ENCODE measurements at regions not wholly inside any gene's neighbourhood (a gene's known extent, or its start where the extent isn't known, plus 50 kb on each side); places are given as distances from the start of the nearest gene placed in this dataset.
"Not testable (repeated sequence)": the region's sequence is repeated elsewhere in the genome, so short reads cannot be mapped to it uniquely, and the experiment has no call there.

DNA sequence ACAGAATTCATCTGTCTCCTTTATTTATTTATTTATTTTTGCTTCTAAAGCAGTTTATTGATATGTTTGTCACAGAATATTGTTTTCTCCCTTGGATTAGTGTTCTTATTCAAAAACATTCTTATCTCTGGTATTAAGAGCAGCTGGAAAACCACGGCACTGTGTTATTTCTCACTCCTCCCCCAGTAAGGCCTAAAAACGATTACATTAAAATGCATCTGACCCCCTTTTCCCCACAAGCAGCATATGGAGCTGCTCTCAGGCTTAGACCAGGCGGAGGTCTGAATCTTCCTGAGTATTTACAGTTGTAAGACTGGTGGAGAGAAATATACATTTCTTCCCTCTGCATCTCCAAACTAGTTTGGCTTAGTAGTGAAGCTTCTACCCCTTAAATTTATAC is 86.8 kb downstream of the HLX start:
- FAIRE-seq = no peak
- no peak for TF ChIP-seq TAF1 (IDR thresholded peaks at IDR 0.05; ENCODE audit: borderline replicate concordance, low read depth, low read length)
- no peak for DNase-seq (ENCODE audit: insufficient read length)

DNA sequence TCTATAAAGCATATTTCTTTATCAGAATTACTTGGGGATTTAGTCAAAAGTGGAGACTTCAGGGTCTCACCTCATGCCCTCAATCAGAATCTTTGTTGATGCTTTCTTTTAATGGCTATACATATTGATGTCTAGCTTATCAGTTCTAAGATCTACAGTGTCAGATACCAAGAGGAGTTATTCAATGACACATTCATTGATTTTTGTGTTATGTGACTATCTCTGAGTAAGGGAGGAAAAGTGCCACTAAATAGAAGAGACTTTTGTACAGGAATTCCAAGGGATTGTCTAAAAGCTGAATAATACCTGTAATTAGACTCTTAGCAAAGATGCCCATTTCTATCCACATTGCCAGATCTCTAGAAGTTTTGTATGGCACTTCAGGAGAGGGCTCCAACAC is 87.2 kb downstream of the HLX start:
- no peak for TF ChIP-seq POLR2A (IDR thresholded peaks at IDR 0.05; ENCODE audit: low read depth, low read length)
- no peak for TF ChIP-seq POLR2AphosphoS5 (IDR thresholded peaks at IDR 0.05; ENCODE audit: low read depth, low read length)
- DNase-seq (ENCODE audit: insufficient read length) (no peak), FAIRE-seq (no peak)

DNA sequence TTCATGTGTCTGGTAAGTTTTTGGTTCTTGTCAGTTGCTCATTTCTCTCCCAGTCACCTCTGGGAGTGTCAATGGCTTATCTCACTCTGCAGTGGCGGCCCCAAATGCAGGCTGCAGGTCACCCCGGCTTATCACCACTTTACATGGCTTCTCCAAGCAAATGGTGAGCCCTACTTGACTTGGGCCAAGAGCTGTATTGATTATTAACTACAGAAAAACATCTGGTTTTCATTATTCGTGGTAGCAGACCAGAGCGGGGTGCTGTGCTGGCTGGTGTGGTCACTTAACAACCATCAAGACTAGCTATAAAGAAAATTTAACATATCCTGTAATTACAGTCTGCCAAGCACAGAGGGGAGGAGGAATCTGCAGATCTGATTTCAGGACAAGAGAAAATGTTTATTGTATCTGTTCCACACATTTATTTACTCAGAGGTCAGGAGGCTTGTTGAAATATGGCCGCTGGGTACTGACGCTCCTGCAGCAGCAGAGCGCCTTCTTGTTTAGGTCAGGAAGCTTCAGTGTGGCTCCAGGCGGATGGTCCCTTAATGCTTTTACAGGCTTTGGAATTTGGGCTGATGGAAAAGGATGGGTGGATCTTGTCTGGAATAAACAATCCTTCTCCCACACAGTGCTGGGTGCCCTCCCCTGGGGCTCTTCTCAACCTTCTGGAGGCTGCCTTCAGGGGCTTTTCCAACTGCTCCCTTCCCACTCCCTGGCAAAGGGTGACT is 87.8 kb downstream of the HLX start:
- FAIRE-seq (no peak), DNase-seq (ENCODE audit: insufficient read length) (no peak)

DNA sequence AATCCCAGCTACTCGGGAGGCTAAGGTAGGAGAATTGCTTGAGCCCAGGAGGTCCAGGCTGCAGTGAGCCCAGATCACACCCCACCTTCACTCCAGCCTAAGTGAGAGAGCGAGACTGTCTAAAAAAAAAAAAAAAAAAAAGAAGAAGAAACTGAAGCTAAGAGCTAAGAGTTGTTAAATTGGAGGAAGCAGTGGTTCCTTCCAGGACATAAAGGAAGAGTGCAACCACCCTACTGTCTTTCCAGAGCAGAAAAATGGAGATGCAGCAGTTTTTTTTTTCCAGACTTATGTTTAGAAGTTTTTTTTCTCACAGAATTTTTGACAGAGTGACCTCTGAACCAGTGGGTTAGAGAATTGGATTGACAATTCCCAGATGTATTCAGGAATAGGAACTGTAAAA is 88.7 kb downstream of the HLX start:
- FAIRE-seq = no peak
- TF ChIP-seq POLR2AphosphoS5 (IDR thresholded peaks at IDR 0.05; ENCODE audit: low read depth, low read length) (no peak), TAF1 (IDR thresholded peaks at IDR 0.05; ENCODE audit: borderline replicate concordance, low read depth, low read length) (no peak), POLR2A (IDR thresholded peaks at IDR 0.05; ENCODE audit: low read depth, low read length) (no peak)

More for the DNA sequence above, 87.8 kb downstream of the HLX start:
- no peak for TF ChIP-seq TAF1 (IDR thresholded peaks at IDR 0.05; ENCODE audit: borderline replicate concordance, low read depth, low read length)
- no peak for TF ChIP-seq POLR2A (IDR thresholded peaks at IDR 0.05; ENCODE audit: low read depth, low read length)
- no peak for TF ChIP-seq POLR2AphosphoS5 (IDR thresholded peaks at IDR 0.05; ENCODE audit: low read depth, low read length)

DNA sequence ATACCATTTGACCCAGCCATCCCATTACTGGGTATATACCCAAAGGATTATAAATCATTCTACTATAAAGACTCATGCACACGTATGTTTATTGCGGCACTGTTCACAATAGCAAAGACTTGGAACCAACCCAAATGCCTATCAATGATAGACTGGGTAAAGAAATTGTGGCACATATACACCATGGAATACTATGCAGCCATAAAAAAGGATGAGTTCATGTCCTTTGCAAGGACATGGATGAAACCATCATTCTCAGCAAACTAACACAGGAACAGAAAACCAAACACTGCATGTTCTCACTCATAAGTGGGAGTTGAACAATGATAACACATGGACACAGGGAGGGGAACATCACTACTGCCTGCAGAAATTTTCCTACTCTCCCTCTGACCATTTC is 90.0 kb downstream of the HLX start:
- FAIRE-seq; DNase-seq (ENCODE audit: insufficient read length): not testable (repeated sequence)

More for the DNA sequence above, 88.7 kb downstream of the HLX start:
- DNase-seq (ENCODE audit: insufficient read length) = no peak

DNA sequence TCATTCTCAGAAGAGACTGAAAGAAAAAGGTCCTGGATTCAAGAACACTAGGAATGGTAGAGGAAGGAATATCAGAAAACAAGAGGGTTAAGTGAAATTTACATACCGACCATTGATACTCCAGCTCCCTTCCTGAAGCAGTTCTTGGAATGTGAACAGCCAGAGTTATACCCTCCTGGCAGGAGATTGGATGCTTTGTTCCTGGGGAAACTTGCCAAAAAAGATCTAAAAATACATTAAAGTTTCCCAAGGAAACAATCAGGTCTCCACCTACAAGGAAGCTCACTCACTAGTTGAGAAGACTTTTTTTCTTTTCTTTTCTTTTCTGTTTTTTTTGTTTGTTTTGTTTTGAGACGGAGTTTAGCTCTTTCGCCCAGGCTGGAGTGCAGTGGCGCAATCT is 91.1 kb downstream of the HLX start:
- no peak for FAIRE-seq
- DNase-seq (ENCODE audit: insufficient read length) = no peak
- TF ChIP-seq POLR2A (IDR thresholded peaks at IDR 0.05; ENCODE audit: low read depth, low read length) (no peak), TAF1 (IDR thresholded peaks at IDR 0.05; ENCODE audit: borderline replicate concordance, low read depth, low read length) (no peak), POLR2AphosphoS5 (IDR thresholded peaks at IDR 0.05; ENCODE audit: low read depth, low read length) (no peak)

DNA sequence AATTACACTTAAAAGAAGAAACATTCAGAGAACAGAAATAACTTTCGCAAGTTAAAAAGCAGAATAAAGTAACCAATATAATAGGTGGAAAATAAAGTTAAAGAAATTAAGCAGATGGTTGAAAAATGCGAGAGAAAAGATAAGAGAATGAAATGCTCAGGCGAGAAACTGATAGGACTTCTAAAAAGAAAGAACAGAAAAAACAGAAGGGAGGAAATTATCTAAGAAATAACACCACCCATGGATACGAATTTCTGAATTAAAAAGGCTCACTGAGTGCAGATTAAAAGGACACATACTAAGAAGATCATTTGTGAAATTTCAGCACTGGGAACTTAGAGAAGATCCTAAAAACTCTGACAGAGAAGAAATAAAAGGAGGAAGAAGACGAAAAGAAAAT is 92.0 kb downstream of the HLX start:
- no peak for TF ChIP-seq POLR2AphosphoS5 (IDR thresholded peaks at IDR 0.05; ENCODE audit: low read depth, low read length)
- TF ChIP-seq POLR2A (IDR thresholded peaks at IDR 0.05; ENCODE audit: low read depth, low read length) = no peak
- no peak for TF ChIP-seq TAF1 (IDR thresholded peaks at IDR 0.05; ENCODE audit: borderline replicate concordance, low read depth, low read length)
- DNase-seq (ENCODE audit: insufficient read length) (no peak), FAIRE-seq (no peak)

DNA sequence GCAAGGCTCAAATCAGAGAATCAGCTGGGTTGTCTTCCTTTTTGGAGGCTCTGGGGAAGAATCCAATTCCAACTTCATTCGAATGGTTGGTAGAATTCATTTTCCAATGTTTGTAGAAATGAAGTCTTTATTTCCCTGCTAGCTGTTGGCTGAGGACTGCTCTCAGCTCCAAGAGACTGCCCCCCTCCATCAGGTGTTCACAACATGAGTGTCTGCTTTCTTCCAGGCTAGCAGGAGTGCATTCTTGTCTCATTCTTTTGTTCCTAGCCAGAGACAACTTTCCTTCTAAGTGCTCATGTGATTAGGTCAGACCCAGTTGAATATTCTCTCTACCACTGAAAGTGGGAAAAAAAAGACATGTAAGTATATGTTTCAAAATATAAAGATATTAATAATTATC is 95.2 kb downstream of the HLX start:
- FAIRE-seq (no peak), DNase-seq (ENCODE audit: insufficient read length) (no peak)
- TF ChIP-seq POLR2AphosphoS5 (IDR thresholded peaks at IDR 0.05; ENCODE audit: low read depth, low read length) (no peak), TAF1 (IDR thresholded peaks at IDR 0.05; ENCODE audit: borderline replicate concordance, low read depth, low read length) (no peak), POLR2A (IDR thresholded peaks at IDR 0.05; ENCODE audit: low read depth, low read length) (no peak)

DNA sequence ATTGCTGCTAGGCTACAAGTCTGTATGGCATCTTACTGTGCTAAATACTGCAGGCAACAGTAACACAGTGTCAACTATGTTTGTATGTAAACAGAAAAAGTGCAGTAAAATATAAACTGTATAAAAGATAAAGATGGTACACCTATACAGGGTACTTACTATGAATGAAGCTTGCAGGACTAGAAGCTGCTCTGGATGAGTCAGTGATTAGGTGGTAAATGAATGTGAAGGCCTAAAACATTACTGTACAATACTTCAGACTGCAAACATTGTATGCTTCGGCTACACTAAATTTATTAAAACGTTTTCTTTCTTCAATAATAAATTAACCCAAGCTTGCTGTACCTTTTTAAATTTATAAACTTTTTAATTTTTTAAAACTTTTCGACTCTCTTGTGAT is 97.1 kb downstream of the HLX start:
- DNase-seq (ENCODE audit: insufficient read length) (no peak), FAIRE-seq (no peak)
- TF ChIP-seq POLR2A (IDR thresholded peaks at IDR 0.05; ENCODE audit: low read depth, low read length) = no peak
- TF ChIP-seq POLR2AphosphoS5 (IDR thresholded peaks at IDR 0.05; ENCODE audit: low read depth, low read length) = no peak
- TF ChIP-seq TAF1 (IDR thresholded peaks at IDR 0.05; ENCODE audit: borderline replicate concordance, low read depth, low read length) = no peak

DNA sequence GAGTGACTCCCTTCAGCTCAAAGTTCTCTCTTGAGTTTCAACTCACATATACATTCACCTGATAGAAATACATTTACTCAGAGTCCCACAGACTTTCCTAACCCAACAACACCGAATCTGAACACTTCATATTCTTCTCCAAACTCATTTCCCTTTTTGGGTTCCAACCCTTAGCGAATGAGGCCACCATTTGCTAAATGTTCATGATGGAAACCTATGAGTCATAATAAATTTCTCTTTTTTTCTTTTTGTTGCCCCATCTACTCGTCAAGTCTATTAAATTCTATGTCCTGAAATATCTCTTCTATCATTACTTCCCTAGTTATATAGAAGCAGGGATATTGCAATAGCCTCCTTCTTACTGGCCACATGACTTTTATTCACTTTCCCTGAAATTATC is 100.1 kb downstream of the HLX start:
- no peak for FAIRE-seq

DNA sequence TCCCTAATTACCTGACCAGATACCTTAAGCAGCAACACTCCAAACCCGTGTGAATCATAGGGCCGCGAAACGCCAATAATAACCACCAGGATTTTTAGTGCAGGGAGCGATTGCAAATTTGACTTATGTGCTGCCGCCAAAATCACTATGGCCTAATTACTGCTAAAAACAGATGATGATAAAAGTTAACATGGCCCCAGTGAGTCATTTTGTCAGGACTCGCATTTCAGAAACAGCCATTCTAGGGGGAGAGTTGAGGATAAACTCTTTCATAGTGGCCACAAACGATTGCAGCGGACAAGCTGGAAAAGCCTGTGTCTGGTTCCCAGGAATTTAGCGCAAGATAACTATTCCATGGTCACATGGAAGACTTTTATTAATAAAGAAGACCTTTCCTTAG is 103.4 kb downstream of the HLX start:
- FAIRE-seq = no peak
- no peak for DNase-seq (ENCODE audit: insufficient read length)
- TF ChIP-seq POLR2AphosphoS5 (IDR thresholded peaks at IDR 0.05; ENCODE audit: low read depth, low read length) (no peak), TAF1 (IDR thresholded peaks at IDR 0.05; ENCODE audit: borderline replicate concordance, low read depth, low read length) (no peak), POLR2A (IDR thresholded peaks at IDR 0.05; ENCODE audit: low read depth, low read length) (no peak)

More for the DNA sequence above, 100.1 kb downstream of the HLX start:
- TF ChIP-seq POLR2A (IDR thresholded peaks at IDR 0.05; ENCODE audit: low read depth, low read length) = no peak
- TF ChIP-seq TAF1 (IDR thresholded peaks at IDR 0.05; ENCODE audit: borderline replicate concordance, low read depth, low read length) = no peak
- TF ChIP-seq POLR2AphosphoS5 (IDR thresholded peaks at IDR 0.05; ENCODE audit: low read depth, low read length) = no peak
- no peak for DNase-seq (ENCODE audit: insufficient read length)

DNA sequence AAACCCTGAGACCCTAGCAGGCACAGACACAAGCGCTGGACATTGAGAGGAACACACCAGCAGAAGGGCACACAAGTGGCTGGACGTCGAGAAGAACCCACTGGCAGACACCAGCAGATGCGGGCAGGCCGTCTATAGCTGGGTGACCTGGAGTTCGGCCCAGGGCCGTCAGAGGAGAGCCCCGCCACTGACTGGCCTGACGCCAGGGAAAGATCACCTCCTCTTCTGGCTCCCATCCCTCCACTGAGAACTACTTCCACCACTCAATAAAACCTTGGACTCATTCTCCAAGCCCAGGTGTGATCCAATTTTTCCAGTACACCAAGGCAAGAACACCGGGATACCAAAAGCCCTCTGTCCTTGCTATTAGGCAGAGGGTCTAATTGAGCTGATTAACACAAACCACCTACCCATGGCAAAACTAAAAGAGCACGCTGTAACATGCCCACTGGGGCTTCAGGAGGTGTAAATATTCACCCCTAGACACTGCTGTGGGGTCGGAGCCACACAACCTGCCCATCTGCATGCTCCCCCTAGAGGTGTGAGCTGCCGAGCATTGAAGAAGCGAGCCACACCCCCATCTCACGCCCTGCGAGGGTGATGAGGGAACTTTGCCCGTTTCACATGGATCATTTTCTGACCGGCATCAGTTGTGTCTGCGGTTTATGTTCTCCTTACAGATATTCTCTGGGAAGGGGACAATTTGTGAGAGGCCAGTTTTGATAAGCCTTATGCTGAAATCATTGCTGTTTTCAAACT is 104.8 kb downstream of the HLX start:
- no peak for DNase-seq (ENCODE audit: insufficient read length)
- no peak for FAIRE-seq
- TF ChIP-seq POLR2AphosphoS5 (IDR thresholded peaks at IDR 0.05; ENCODE audit: low read depth, low read length) = no peak
- TF ChIP-seq TAF1 (IDR thresholded peaks at IDR 0.05; ENCODE audit: borderline replicate concordance, low read depth, low read length) = no peak
- no peak for TF ChIP-seq POLR2A (IDR thresholded peaks at IDR 0.05; ENCODE audit: low read depth, low read length)
